Esophagus mucosa (tissue), 1 donor: ENCODE measurements at regions not wholly inside any gene's neighbourhood (a gene's known extent, or its start where the extent isn't known, plus 50 kb on each side); places are given as distances from the start of the nearest gene placed in this dataset.
"Not testable (repeated sequence)": the region's sequence is repeated elsewhere in the genome, so short reads cannot be mapped to it uniquely, and the experiment has no call there.

Source experiments
- ATAC-seq: fragments of 200-7000 bp; cut with Tn5 transposase; one replicate; pipeline ENCODE4 v1.9.1; 2020
- donor health status: DM: yes; HTN: yes; CAD: no.

GRCh38 chr3:26078539-26078938 lies 288.6 kb downstream of the OXSM start:
- no peak for ATAC-seq

- no peak for ATAC-seq
These were observed 291.3 kb downstream of the OXSM start for GRCh38 chr3:26081166-26081565.

- ATAC-seq: no peak
These were observed 291.9 kb downstream of the OXSM start for GRCh38 chr3:26081806-26082205.

GRCh38 chr3:26082911-26083310 lies 293.0 kb downstream of the OXSM start:
- no peak for ATAC-seq

GRCh38 chr3:26084629-26085028 lies 294.7 kb downstream of the OXSM start:
- no peak for ATAC-seq

- no peak for ATAC-seq
These were observed 297.9 kb downstream of the OXSM start for GRCh38 chr3:26087751-26088150.

- ATAC-seq: no peak
These were observed 299.4 kb downstream of the OXSM start for GRCh38 chr3:26089249-26089648.

- no peak for ATAC-seq
These were observed 300.7 kb downstream of the OXSM start for GRCh38 chr3:26090589-26090988.

- ATAC-seq: no peak
These were observed 301.2 kb downstream of the OXSM start for GRCh38 chr3:26091096-26091495.

- no peak for ATAC-seq
These were observed 301.7 kb downstream of the OXSM start for GRCh38 chr3:26091626-26092025.

- ATAC-seq: not testable (repeated sequence)
These were observed 307.2 kb downstream of the OXSM start for GRCh38 chr3:26097111-26097510.

- ATAC-seq: peak; percentile 81
These were observed 309.8 kb downstream of the OXSM start for GRCh38 chr3:26099692-26100091.

GRCh38 chr3:26100176-26100575 lies 310.3 kb downstream of the OXSM start:
- ATAC-seq: no peak

GRCh38 chr3:26102376-26102775 lies 312.5 kb downstream of the OXSM start:
- ATAC-seq: no peak

- ATAC-seq: no peak
These were observed 315.0 kb downstream of the OXSM start for GRCh38 chr3:26104851-26105251.

GRCh38 chr3:26105261-26105660 lies 315.4 kb downstream of the OXSM start:
- no peak for ATAC-seq

- peak; percentile 67 for ATAC-seq
These were observed 316.3 kb downstream of the OXSM start for GRCh38 chr3:26106228-26106627.

- ATAC-seq: no peak
These were observed 319.1 kb downstream of the OXSM start for GRCh38 chr3:26108846-26109489.

- no peak for ATAC-seq
These were observed 325.0 kb downstream of the OXSM start for GRCh38 chr3:26114851-26115250.

GRCh38 chr3:26118165-26118564 lies 328.3 kb downstream of the OXSM start:
- ATAC-seq: no peak

- ATAC-seq: no peak
These were observed 343.1 kb downstream of the OXSM start for GRCh38 chr3:26132942-26133341.

- no peak for ATAC-seq
These were observed 351.4 kb downstream of the OXSM start for GRCh38 chr3:26141296-26141695.

GRCh38 chr3:26145769-26146168 lies 355.9 kb downstream of the OXSM start:
- ATAC-seq: no peak

- not testable (repeated sequence) for ATAC-seq
These were observed 367.5 kb downstream of the OXSM start for GRCh38 chr3:26157428-26157827.

- ATAC-seq: no peak
These were observed 381.1 kb downstream of the OXSM start for GRCh38 chr3:26171006-26171405.
